Upper lobe of left lung (tissue), 6 donors: ENCODE measurements at regions not wholly inside any gene's neighbourhood (a gene's known extent, or its start where the extent isn't known, plus 50 kb on each side); places are given as distances from the start of the nearest gene placed in this dataset.
A peak's percentile ranks its signal among the peaks of the same experiment; 100 is the strongest.

Source experiments
- ATAC-seq, 2 donors: fragments of 200-7000 bp; cut with Tn5 transposase; one replicate each; pipeline ENCODE4 v1.9.1; 2022; ENCODE audit warnings: mild to moderate bottlenecking in 2 of 2, moderate library complexity in 2 of 2; ENCODE audit not compliant: low FRiP score in 2 of 2
- DNase-seq, 2 donors: peaks; one replicate each; pipeline ENCODE4 v3.0.0-alpha.2; 2019 to 2020
- H3K27ac ChIP-seq, 4 donors: fragments of 200-600 bp; sonication (generic); one replicate each; pipeline ENCODE4 v1.5.1; 2016 to 2019
- H3K27me3 ChIP-seq, 4 donors: fragments of 200-600 bp; sonication (generic); one replicate each; pipeline ENCODE4 v1.5.1; 2017 to 2019
- H3K36me3 ChIP-seq, 4 donors: fragments of 200-600 bp; sonication (generic); one replicate each; pipeline ENCODE4 v1.5.1; 2016 to 2019
- H3K4me1 ChIP-seq, 4 donors: fragments of 200-600 bp; sonication (generic); one replicate each; pipeline ENCODE4 v1.5.1; 2018 to 2019
- H3K4me3 ChIP-seq, 4 donors: fragments of 200-600 bp; sonication (generic); one replicate each; pipeline ENCODE4 v1.5.1; 2017 to 2019; ENCODE audit warnings: mild to moderate bottlenecking in 2 of 4, moderate library complexity in 1 of 4
- H3K9me3 ChIP-seq, 4 donors: fragments of 200-600 bp; sonication (generic); one replicate each; pipeline ENCODE4 v1.5.1; 2018 to 2019
- CTCF ChIP-seq, 6 experiments: fragments of 450-650 bp in 4 of 6; fragments of 200-600 bp in 2 of 6; sonication (generic) in 2 of 6; IDR thresholded peaks; one replicate each; pipeline ENCODE4 v1.5.1; 2016 to 2019; ENCODE audit warnings: antibody characterized with exemption in 6 of 6
- EP300 ChIP-seq, 4 donors: sonication (generic); formaldehyde crosslinking; IDR thresholded peaks; one replicate each; pipeline ENCODE4 v1.5.1; 2017; ENCODE audit warnings: antibody characterized with exemption in 4 of 4, control low read depth in 2 of 4
- POLR2A ChIP-seq, 4 donors: fragments of 450-650 bp; IDR thresholded peaks; one replicate each; pipeline ENCODE4 v1.5.1; 2016 to 2017; ENCODE audit warnings: antibody characterized with exemption in 4 of 4, mild to moderate bottlenecking in 2 of 4
- POLR2AphosphoS5 ChIP-seq, 2 donors: sonication (generic); formaldehyde crosslinking; IDR thresholded peaks; one replicate each; pipeline ENCODE4 v1.5.1; 2017; ENCODE audit warnings: antibody characterized with exemption in 2 of 2
- WGBS, 2 donors: methylation state at CpG; one replicate each; pipeline ENCODE4 v1.1.5; 2017 to 2018; 5-methylcytosine and 5-hydroxymethylcytosine counted together
- donor health status: DM: no; HTN: no; CAD: no; lungs with moderate emphysema.
- donor health status: DM: no; HTN: yes; CAD: no; lungs with severe emphysema.

GRCh38 chr4:38466401-38466800, 197.6 kb upstream of the KLF3 start:
- WGBS, 2 donors: 96 to 100% methylated on average over 1 of the region's 1 CpG
- Histone ChIP-seq H3K27me3 (no peaks in the 10 kb centered on the region), H3K4me3 (no peak overlapping the region)

GRCh38 chr4:38467296-38467695, 196.7 kb upstream of the KLF3 start:
- H3K36me3 ChIP-seq: no peaks in the 10 kb centered on the region
- no peak for ATAC-seq
- 95 to 100% methylated on average over 1 of the region's 1 CpG for WGBS, 2 donors
- H3K4me3 ChIP-seq: no peak overlapping the region
- no peaks in the 10 kb centered on the region for H3K27me3 ChIP-seq
- H3K4me1 ChIP-seq: peaks cover 0 to 11% (median 0%) of the 10 kb centered on the region in 4 donors
- H3K27ac ChIP-seq: no peak overlapping the region
- H3K9me3 ChIP-seq: peaks cover 0 to 2% (median 0%) of the 10 kb centered on the region in 4 donors
- no peak for DNase-seq
- TF ChIP-seq POLR2AphosphoS5 (IDR thresholded peaks at IDR 0.05): no peak
- no peak for TF ChIP-seq CTCF (IDR thresholded peaks at IDR 0.05)
- no peak for TF ChIP-seq EP300 (IDR thresholded peaks at IDR 0.05)
- no peak for TF ChIP-seq POLR2A (IDR thresholded peaks at IDR 0.05)

More at GRCh38 chr4:38466401-38466800, 197.6 kb upstream of the KLF3 start:
- TF ChIP-seq CTCF (IDR thresholded peaks at IDR 0.05): no peak
- TF ChIP-seq POLR2A (IDR thresholded peaks at IDR 0.05): no peak
- no peak for TF ChIP-seq POLR2AphosphoS5 (IDR thresholded peaks at IDR 0.05)
- no peak for TF ChIP-seq EP300 (IDR thresholded peaks at IDR 0.05)
- Histone ChIP-seq H3K9me3 (peaks cover 0 to 2% (median 0%) of the 10 kb centered on the region in 4 donors), H3K36me3 (no peaks in the 10 kb centered on the region), H3K4me1 (peaks cover 0 to 11% (median 0%) of the 10 kb centered on the region in 4 donors), H3K27ac (no peak overlapping the region)
- DNase-seq: no peak
- no peak for ATAC-seq

DNA sequence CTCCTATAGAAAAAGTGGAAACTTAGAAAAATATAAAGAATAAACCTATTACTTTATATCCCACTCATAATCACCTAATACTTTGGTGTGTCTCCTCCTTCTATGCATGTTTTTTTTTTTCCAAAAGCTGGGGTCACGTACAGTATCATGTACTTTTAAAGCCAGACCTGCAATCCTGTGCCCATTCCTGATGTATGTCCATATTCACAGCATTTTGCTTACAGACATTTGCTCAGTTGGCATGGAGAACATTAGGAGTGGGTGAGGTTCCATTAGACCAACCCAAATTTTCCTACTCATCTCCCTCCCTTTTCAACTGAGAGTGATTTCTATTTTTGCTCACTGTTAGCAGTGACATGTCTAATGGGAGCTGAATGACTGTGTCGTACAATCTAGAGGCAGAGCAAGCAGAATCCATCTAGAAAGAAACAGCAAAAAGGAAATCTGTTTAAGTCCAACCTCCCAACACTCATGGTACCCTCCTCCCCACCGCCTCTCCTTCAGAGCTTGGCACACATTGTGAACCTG, 195.6 kb upstream of the KLF3 start:
- H3K4me3 ChIP-seq: no peak overlapping the region
- WGBS, 2 donors: 80 to 85% methylated on average over 3 of the region's 3 CpGs
- H3K27ac ChIP-seq: no peak overlapping the region
- H3K27me3 ChIP-seq: no peaks in the 10 kb centered on the region
- TF ChIP-seq POLR2A (IDR thresholded peaks at IDR 0.05) (no peak), CTCF (IDR thresholded peaks at IDR 0.05) (no peak), EP300 (IDR thresholded peaks at IDR 0.05) (no peak), POLR2AphosphoS5 (IDR thresholded peaks at IDR 0.05) (no peak)
- H3K4me1 ChIP-seq: peaks cover 0 to 8% (median 0%) of the 10 kb centered on the region in 4 donors
- no peaks in the 10 kb centered on the region for H3K36me3 ChIP-seq
- DNase-seq: no peak
- peaks cover 0 to 2% (median 0%) of the 10 kb centered on the region in 4 donors for H3K9me3 ChIP-seq
- no peak for ATAC-seq

- no peak for ATAC-seq
- TF ChIP-seq POLR2A (IDR thresholded peaks at IDR 0.05) (no peak), EP300 (IDR thresholded peaks at IDR 0.05) (no peak), POLR2AphosphoS5 (IDR thresholded peaks at IDR 0.05) (no peak), CTCF (IDR thresholded peaks at IDR 0.05) (no peak)
- peaks cover 0 to 2% (median 0%) of the 10 kb centered on the region in 4 donors for H3K4me1 ChIP-seq
- H3K4me3 ChIP-seq: no peak overlapping the region
- H3K9me3 ChIP-seq: peaks cover 0 to 2% (median 0%) of the 10 kb centered on the region in 4 donors
- H3K27ac ChIP-seq: no peak overlapping the region
- no peaks in the 10 kb centered on the region for H3K27me3 ChIP-seq
- WGBS, 2 donors: 73 to 90% methylated on average over 3 of the region's 3 CpGs
- DNase-seq: peak in 1 of 2 donors; percentile 20
- H3K36me3 ChIP-seq: no peaks in the 10 kb centered on the region
These were observed 194.6 kb upstream of the KLF3 start for GRCh38 chr4:38469410-38469809.

DNA sequence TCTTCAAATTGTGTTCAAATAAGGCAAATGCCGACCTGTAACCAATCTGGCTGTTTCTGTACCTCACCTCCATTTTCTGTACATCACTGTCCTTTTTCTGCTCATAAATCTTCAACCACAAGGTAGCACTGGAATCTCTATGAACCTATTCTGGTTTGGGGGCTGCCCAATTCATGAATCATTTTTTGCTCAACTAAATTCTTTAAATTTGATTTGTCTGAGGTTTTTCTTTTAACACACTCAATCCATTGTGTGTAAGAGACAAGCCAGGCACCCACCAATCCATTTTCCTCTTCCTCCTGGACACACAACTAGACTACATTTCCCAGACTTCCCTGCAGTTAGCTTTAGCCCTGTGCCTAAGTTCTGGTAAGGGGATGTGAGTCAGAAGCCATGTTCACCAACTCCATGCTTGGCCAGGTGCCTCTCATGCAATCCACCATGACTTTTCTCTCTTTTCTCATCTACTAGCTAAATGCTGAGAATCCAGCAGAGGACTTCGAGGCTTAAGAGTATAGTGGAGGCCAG, 193.2 kb upstream of the KLF3 start:
- DNase-seq (no peak), ATAC-seq (no peak)
- Histone ChIP-seq H3K27me3 (no peaks in the 10 kb centered on the region), H3K4me1 (no peaks in the 10 kb centered on the region), H3K9me3 (peaks cover 0 to 2% (median 0%) of the 10 kb centered on the region in 4 donors), H3K4me3 (no peak overlapping the region), H3K27ac (no peak overlapping the region), H3K36me3 (no peaks in the 10 kb centered on the region)
- WGBS, 2 donors: 90% methylated on average over 2 of the region's 2 CpGs
- TF ChIP-seq POLR2AphosphoS5 (IDR thresholded peaks at IDR 0.05) (no peak), CTCF (IDR thresholded peaks at IDR 0.05) (no peak), EP300 (IDR thresholded peaks at IDR 0.05) (no peak), POLR2A (IDR thresholded peaks at IDR 0.05) (no peak)
